ENCODE measurements at regions not wholly inside any gene's neighbourhood (a gene's known extent, or its start where the extent isn't known, plus 50 kb on each side); places are given as distances from the start of the nearest gene placed in this dataset.

GRCh38 chr6:48183811-48184605 is 73.0 kb upstream of the PTCHD4 start:
- Histone ChIP-seq H3K9me3 (no peaks in the 10 kb centered on the region), H3K4me1 (ENCODE audit: low read depth) (no peaks in the 10 kb centered on the region), H3K36me3 (ENCODE audit: low read depth) (no peaks in the 10 kb centered on the region), H3K4me3 (no peak overlapping the region)
- ATAC-seq (no peak), DNase-seq (no peak)
- TF ChIP-seq CTCF (IDR thresholded peaks at IDR 0.05), result no peak
- intact Hi-C loops (cut with DNase I, micrococcal nuclease), result no loop called here

- Histone ChIP-seq H3K4me3 (no peak overlapping the region), H3K4me1 (ENCODE audit: low read depth) (no peaks in the 10 kb centered on the region), H3K36me3 (ENCODE audit: low read depth) (no peaks in the 10 kb centered on the region), H3K9me3 (no peaks in the 10 kb centered on the region)
- DNase-seq (no peak), ATAC-seq (no peak)
- intact Hi-C loops (cut with DNase I, micrococcal nuclease), result no loop called here
- TF ChIP-seq CTCF (IDR thresholded peaks at IDR 0.05), result no peak
Measured at GRCh38 chr6:48183178-48183577, 72.2 kb upstream of the PTCHD4 start.

GRCh38 chr6:48178700-48179099 is 67.7 kb upstream of the PTCHD4 start:
- Histone ChIP-seq H3K4me3 (no peak overlapping the region), H3K9me3 (no peaks in the 10 kb centered on the region), H3K36me3 (ENCODE audit: low read depth) (no peaks in the 10 kb centered on the region), H3K4me1 (ENCODE audit: low read depth) (no peaks in the 10 kb centered on the region)
- DNase-seq (no peak), ATAC-seq (no peak)
- no peak for TF ChIP-seq CTCF (IDR thresholded peaks at IDR 0.05)
- intact Hi-C loops (cut with DNase I, micrococcal nuclease), result no loop called here

- DNase-seq (no peak), ATAC-seq (no peak)
- TF ChIP-seq CTCF (IDR thresholded peaks at IDR 0.05), result no peak
- Histone ChIP-seq H3K4me3 (no peak overlapping the region), H3K36me3 (ENCODE audit: low read depth) (no peaks in the 10 kb centered on the region), H3K4me1 (ENCODE audit: low read depth) (no peaks in the 10 kb centered on the region), H3K9me3 (no peaks in the 10 kb centered on the region)
- intact Hi-C loops (cut with DNase I, micrococcal nuclease), result no loop called here
Measured at GRCh38 chr6:48177786-48178185, 66.8 kb upstream of the PTCHD4 start.

GRCh38 chr6:48176645-48177308 is 65.8 kb upstream of the PTCHD4 start:
- intact Hi-C loops (cut with DNase I, micrococcal nuclease), result no loop called here
- ATAC-seq, result no peak
- no peak for DNase-seq
- TF ChIP-seq CTCF (IDR thresholded peaks at IDR 0.05), result no peak
- Histone ChIP-seq H3K4me3 (no peak overlapping the region), H3K36me3 (ENCODE audit: low read depth) (no peaks in the 10 kb centered on the region), H3K4me1 (ENCODE audit: low read depth) (no peaks in the 10 kb centered on the region), H3K9me3 (no peaks in the 10 kb centered on the region)

All from mucosa of descending colon (tissue), 3 donors.